CD4-positive, alpha-beta T cell treated with Interleukin-12 subunit alpha and Interleukin-12 subunit beta, for 1 hour (primary cell): ENCODE measurements at regions not wholly inside any gene's neighbourhood (a gene's known extent, or its start where the extent isn't known, plus 50 kb on each side); places are given as distances from the start of the nearest gene placed in this dataset.
"Not testable (repeated sequence)": the region's sequence is repeated elsewhere in the genome, so short reads cannot be mapped to it uniquely, and the experiment has no call there.

Experiments
- DNase-seq: peaks from one replicate; pipeline ENCODE4 v3.0.0-alpha.2; 2020

GRCh38 chr5:147084702-147085101, 150.1 kb upstream of the STK32A start:
- no peak for DNase-seq

GRCh38 chr5:147085409-147085808, 149.4 kb upstream of the STK32A start:
- DNase-seq = no peak

- DNase-seq = no peak
Measured at GRCh38 chr5:147092044-147092443, 142.8 kb upstream of the STK32A start.

DNA sequence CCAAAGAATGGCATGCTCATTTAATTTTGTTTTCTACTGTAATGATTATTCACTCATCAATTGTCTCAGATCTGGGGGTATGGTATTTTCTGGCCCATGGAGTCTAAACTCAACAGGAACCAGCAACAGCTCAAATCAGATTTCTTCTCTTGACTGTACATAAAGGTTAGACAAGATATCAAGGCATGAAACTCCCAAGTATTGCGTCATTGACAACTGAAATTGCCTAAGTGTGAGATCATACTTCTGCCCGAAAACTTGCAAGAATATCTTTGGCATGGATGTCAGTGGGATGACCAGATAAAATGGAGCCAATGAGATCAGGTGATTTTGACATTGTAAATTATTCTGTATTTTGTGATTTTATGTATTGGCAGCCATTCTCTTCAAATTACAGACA, 141.7 kb upstream of the STK32A start:
- no peak for DNase-seq

- DNase-seq = no peak
Measured at GRCh38 chr5:147095740-147096139, 139.1 kb upstream of the STK32A start.

- DNase-seq = peak; percentile 3
Measured at GRCh38 chr5:147098233-147098790, 136.5 kb upstream of the STK32A start.

GRCh38 chr5:147101659-147102369, 133.0 kb upstream of the STK32A start:
- DNase-seq = no peak

DNA sequence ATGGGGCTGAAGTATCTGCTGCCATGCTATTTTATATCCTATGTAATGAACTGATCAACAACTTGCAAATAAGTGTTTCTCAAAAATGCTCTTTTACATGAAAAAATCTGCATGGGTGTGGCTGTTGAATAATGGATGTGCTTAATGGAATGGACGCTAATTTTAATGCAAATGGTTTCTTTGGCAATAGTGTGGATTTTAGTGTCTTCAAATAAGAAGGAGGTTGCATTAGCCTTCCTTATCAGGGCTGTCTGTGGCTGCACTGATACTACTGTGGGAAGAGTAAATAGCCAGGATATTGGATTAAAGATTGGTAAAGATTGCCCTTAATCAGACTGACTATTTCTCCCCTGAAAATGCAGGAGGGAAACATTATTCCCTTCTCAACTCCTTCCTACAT, 121.9 kb upstream of the STK32A start:
- DNase-seq = no peak

- no peak for DNase-seq
Measured at GRCh38 chr5:147113967-147114366, 120.9 kb upstream of the STK32A start.

GRCh38 chr5:147139759-147140158, 95.1 kb upstream of the STK32A start:
- not testable (repeated sequence) for DNase-seq

- DNase-seq = no peak
Measured at GRCh38 chr5:147140558-147140957, 94.3 kb upstream of the STK32A start.

- not testable (repeated sequence) for DNase-seq
Measured at GRCh38 chr5:147141580-147141979, 93.2 kb upstream of the STK32A start.

DNA sequence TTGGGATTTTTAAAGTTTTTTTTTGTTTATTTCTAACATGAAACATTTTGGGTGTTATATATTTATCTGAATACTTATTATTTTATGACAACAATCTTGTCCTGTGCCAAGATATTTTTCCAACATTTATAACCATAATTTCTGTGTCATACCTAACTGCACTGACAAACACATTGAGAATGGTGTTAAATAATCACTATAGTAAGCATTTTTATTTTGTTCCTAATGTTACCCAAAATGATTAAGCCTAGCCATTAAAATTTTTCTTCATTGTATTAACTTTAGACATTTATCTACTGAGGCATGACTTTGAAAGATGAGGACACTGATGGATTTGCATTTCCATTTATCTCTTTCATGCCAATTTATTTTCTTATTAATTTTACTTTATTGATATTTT, 91.6 kb upstream of the STK32A start:
- no peak for DNase-seq

- DNase-seq = no peak
Measured at GRCh38 chr5:147145328-147145727, 89.5 kb upstream of the STK32A start.

- DNase-seq = no peak
Measured at GRCh38 chr5:147148715-147149114, 86.1 kb upstream of the STK32A start.

- no peak for DNase-seq
Measured at GRCh38 chr5:147152086-147152485, 82.7 kb upstream of the STK32A start.

DNA sequence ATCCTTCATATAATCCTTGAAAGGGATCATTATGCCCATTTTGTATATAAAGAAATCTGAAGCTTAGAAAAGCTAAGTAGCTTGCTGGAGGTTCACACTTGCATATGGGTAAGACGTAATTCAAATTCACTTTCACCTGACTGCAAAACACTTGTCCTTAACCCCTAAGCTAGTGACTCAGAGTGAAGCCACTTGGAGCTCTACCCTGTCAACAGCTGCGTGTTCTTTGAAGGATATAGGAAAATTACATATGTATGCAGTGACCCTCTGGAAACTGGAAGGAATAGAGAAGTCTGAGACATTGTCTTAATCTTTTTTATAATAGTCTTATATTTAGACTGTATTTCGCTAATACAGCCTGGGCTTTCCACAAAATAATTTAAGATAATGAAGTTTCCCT, 80.0 kb upstream of the STK32A start:
- no peak for DNase-seq

DNA sequence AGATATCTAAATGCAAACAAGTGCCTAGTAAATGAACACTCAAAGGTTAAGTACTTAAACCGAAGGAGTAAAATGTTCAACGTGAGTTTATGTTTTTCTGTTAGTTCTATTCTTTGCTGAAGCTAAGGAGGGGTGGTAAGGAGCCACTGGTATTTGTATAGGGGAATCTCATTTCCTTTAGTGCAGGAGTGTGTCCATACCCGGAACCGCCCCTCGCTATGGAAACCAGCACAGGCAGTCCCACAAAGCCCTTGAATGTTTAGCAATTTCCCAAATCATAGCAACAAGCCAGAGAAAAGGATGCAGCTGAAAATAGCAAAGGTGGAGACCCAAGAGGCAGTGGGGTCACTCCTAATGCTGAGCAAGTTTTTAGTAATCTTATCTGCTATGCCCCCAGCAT, 78.8 kb upstream of the STK32A start:
- no peak for DNase-seq

GRCh38 chr5:147160902-147161700, 73.7 kb upstream of the STK32A start:
- DNase-seq = no peak

- DNase-seq = no peak
Measured at GRCh38 chr5:147162740-147163139, 72.1 kb upstream of the STK32A start.

DNA sequence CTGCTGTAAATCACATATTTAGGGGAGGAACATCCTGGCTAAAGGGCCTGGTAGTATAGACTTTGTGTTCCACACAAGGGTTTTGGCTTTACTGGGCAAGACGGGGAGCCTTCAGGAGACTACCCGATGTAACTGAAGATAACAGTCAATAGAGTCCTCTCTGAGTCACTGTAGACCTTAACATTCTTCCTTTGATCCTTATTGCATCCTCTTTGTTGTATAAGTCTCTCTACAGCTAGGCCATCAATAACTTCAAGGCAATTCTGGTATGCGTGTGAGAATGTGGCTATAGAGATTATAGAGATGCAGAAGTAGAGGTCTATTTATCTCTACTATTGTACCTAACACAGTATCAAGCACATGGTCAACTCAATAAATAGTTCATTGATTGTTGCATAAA, 67.3 kb upstream of the STK32A start:
- DNase-seq = no peak

DNA sequence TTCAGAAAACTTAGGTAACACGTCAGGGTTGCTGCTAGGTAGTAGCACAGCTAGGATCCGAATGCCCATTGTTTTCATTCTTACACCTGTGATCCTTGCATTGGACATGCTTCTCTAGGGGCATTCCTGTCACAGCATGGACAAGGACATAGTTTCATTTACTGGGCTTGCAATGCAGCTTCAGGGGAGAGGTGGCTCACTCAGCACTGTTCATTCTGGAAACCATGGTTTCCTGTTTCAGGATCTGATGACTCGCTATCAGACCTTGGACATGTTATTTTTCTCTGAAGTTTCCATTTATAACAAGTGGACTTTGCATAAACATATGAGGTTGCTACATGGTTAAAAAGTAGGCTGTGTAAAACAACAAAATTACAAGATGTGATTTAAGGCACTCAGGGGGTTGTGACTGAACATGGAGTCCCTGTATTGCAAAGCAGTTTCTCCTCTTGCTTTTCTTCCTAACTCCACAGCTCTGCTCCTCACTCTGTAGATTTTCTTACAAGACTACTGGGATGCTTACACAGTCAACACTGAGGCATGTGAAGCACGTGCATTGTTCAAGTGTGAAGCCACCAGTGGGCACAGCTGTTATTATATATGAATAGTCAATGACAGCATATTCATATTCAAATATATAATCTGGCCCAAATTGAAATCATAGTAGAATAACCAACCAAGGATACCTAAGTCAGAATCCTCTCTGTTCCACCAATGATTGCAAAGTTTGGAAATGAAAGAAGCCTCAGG, 66.1 kb upstream of the STK32A start:
- DNase-seq = no peak

GRCh38 chr5:147169399-147169798, 65.4 kb upstream of the STK32A start:
- no peak for DNase-seq
